ENCODE measurements at regions not wholly inside any gene's neighbourhood (a gene's known extent, or its start where the extent isn't known, plus 50 kb on each side); places are given as distances from the start of the nearest gene placed in this dataset.

GRCh38 chr2:128771401-128771800 lies 452.7 kb upstream of the HS6ST1 start:
- Histone ChIP-seq H3K27ac (ENCODE audit: low read depth, low read length) (no peak overlapping the region), H3K4me1 (ENCODE audit: insufficient read depth, low read length) (peaks cover 3% of the 10 kb centered on the region; the same call in 1 of the 2 replicates), H3K27me3 (ENCODE audit: insufficient read depth, low read length) (no peaks in the 10 kb centered on the region; the same call in 1 of the 2 replicates), H3K9ac (ENCODE audit: low read depth, low read length) (no peak overlapping the region), H3K9me3 (ENCODE audit: insufficient read depth, low read depth, low read length) (no peaks in the 10 kb centered on the region), H3K4me3 (ENCODE audit: low read length) (no peak overlapping the region), H3K36me3 (ENCODE audit: insufficient read depth, low read length) (no peaks in the 10 kb centered on the region)
- 81% methylated on average over 2 of the region's 2 CpGs for WGBS

- H3K36me3 ChIP-seq (ENCODE audit: insufficient read depth, low read length), result no peaks in the 10 kb centered on the region
- H3K9ac ChIP-seq (ENCODE audit: low read depth, low read length), result no peak overlapping the region
- H3K27ac ChIP-seq (ENCODE audit: low read depth, low read length), result no peak overlapping the region
- no peaks in the 10 kb centered on the region for H3K9me3 ChIP-seq (ENCODE audit: insufficient read depth, low read depth, low read length)
- H3K27me3 ChIP-seq (ENCODE audit: insufficient read depth, low read length), result no peaks in the 10 kb centered on the region; the same call in 1 of the 2 replicates
- WGBS, result 95% methylated on average over 4 of the region's 4 CpGs
- H3K4me1 ChIP-seq (ENCODE audit: insufficient read depth, low read length), result peaks cover 3% of the 10 kb centered on the region; the same call in 1 of the 2 replicates
- H3K4me3 ChIP-seq (ENCODE audit: low read length), result no peak overlapping the region
These were observed 454.0 kb upstream of the HS6ST1 start for GRCh38 chr2:128772671-128773070.

- Histone ChIP-seq H3K36me3 (ENCODE audit: insufficient read depth, low read length) (no peaks in the 10 kb centered on the region), H3K9ac (ENCODE audit: low read depth, low read length) (no peak overlapping the region), H3K4me1 (ENCODE audit: insufficient read depth, low read length) (peaks cover 3% of the 10 kb centered on the region; the same call in 1 of the 2 replicates), H3K27ac (ENCODE audit: low read depth, low read length) (no peak overlapping the region), H3K27me3 (ENCODE audit: insufficient read depth, low read length) (no peaks in the 10 kb centered on the region; the same call in 1 of the 2 replicates), H3K9me3 (ENCODE audit: insufficient read depth, low read depth, low read length) (0 out of 2 replicates have a peak, but pooled peaks cover under 1% of the 10 kb centered on the region), H3K4me3 (ENCODE audit: low read length) (no peak overlapping the region)
- 95% methylated on average over 16 of the region's 16 CpGs for WGBS
These were observed 455.1 kb upstream of the HS6ST1 start for GRCh38 chr2:128773641-128774319.

GRCh38 chr2:128774320-128775216 lies 455.9 kb upstream of the HS6ST1 start:
- Histone ChIP-seq H3K27me3 (ENCODE audit: insufficient read depth, low read length) (no peaks in the 10 kb centered on the region; the same call in 1 of the 2 replicates), H3K36me3 (ENCODE audit: insufficient read depth, low read length) (no peaks in the 10 kb centered on the region), H3K4me1 (ENCODE audit: insufficient read depth, low read length) (peaks cover 3% of the 10 kb centered on the region; the same call in 1 of the 2 replicates), H3K27ac (ENCODE audit: low read depth, low read length) (no peak overlapping the region), H3K4me3 (ENCODE audit: low read length) (no peak overlapping the region), H3K9ac (ENCODE audit: low read depth, low read length) (no peak overlapping the region), H3K9me3 (ENCODE audit: insufficient read depth, low read depth, low read length) (0 out of 2 replicates have a peak, but pooled peaks cover 3% of the 10 kb centered on the region)
- WGBS, result 93% methylated on average over 7 of the region's 7 CpGs

- Histone ChIP-seq H3K4me3 (ENCODE audit: low read length) (no peak overlapping the region), H3K9ac (ENCODE audit: low read depth, low read length) (no peak overlapping the region), H3K27ac (ENCODE audit: low read depth, low read length) (no peak overlapping the region), H3K9me3 (ENCODE audit: insufficient read depth, low read depth, low read length) (0 out of 2 replicates have a peak, but pooled peaks cover 3% of the 10 kb centered on the region), H3K4me1 (ENCODE audit: insufficient read depth, low read length) (peaks cover 3% of the 10 kb centered on the region; the same call in 1 of the 2 replicates), H3K27me3 (ENCODE audit: insufficient read depth, low read length) (no peaks in the 10 kb centered on the region; the same call in 1 of the 2 replicates), H3K36me3 (ENCODE audit: insufficient read depth, low read length) (no peaks in the 10 kb centered on the region)
- 96% methylated on average over 10 of the region's 10 CpGs for WGBS
These were observed 456.7 kb upstream of the HS6ST1 start for GRCh38 chr2:128775217-128775913.

- 94% methylated on average over 4 of the region's 4 CpGs for WGBS
- Histone ChIP-seq H3K4me1 (ENCODE audit: insufficient read depth, low read length) (peaks cover 3% of the 10 kb centered on the region; the same call in 1 of the 2 replicates), H3K36me3 (ENCODE audit: insufficient read depth, low read length) (no peaks in the 10 kb centered on the region), H3K4me3 (ENCODE audit: low read length) (no peak overlapping the region), H3K9ac (ENCODE audit: low read depth, low read length) (no peak overlapping the region), H3K27ac (ENCODE audit: low read depth, low read length) (no peak overlapping the region), H3K27me3 (ENCODE audit: insufficient read depth, low read length) (no peaks in the 10 kb centered on the region; the same call in 1 of the 2 replicates), H3K9me3 (ENCODE audit: insufficient read depth, low read depth, low read length) (0 out of 2 replicates have a peak, but pooled peaks cover 3% of the 10 kb centered on the region)
These were observed 457.2 kb upstream of the HS6ST1 start for GRCh38 chr2:128775914-128776285.

- H3K9me3 ChIP-seq (ENCODE audit: insufficient read depth, low read depth, low read length), result 0 out of 2 replicates have a peak, but pooled peaks cover 3% of the 10 kb centered on the region
- no peaks in the 10 kb centered on the region; the same call in 1 of the 2 replicates for H3K27me3 ChIP-seq (ENCODE audit: insufficient read depth, low read length)
- H3K4me3 ChIP-seq (ENCODE audit: low read length), result no peak overlapping the region
- H3K36me3 ChIP-seq (ENCODE audit: insufficient read depth, low read length), result no peaks in the 10 kb centered on the region
- H3K9ac ChIP-seq (ENCODE audit: low read depth, low read length), result no peak overlapping the region
- no peak overlapping the region for H3K27ac ChIP-seq (ENCODE audit: low read depth, low read length)
- WGBS, result 94% methylated on average over 15 of the region's 15 CpGs
- H3K4me1 ChIP-seq (ENCODE audit: insufficient read depth, low read length), result no peaks in the 10 kb centered on the region
These were observed 458.0 kb upstream of the HS6ST1 start for GRCh38 chr2:128776461-128777195.

GRCh38 chr2:128777196-128778035 lies 458.7 kb upstream of the HS6ST1 start:
- Histone ChIP-seq H3K4me1 (ENCODE audit: insufficient read depth, low read length) (no peaks in the 10 kb centered on the region), H3K9me3 (ENCODE audit: insufficient read depth, low read depth, low read length) (0 out of 2 replicates have a peak, but pooled peaks cover 3% of the 10 kb centered on the region), H3K9ac (ENCODE audit: low read depth, low read length) (no peak overlapping the region), H3K27me3 (ENCODE audit: insufficient read depth, low read length) (no peaks in the 10 kb centered on the region; the same call in 1 of the 2 replicates), H3K4me3 (ENCODE audit: low read length) (no peak overlapping the region), H3K27ac (ENCODE audit: low read depth, low read length) (no peak overlapping the region), H3K36me3 (ENCODE audit: insufficient read depth, low read length) (no peaks in the 10 kb centered on the region)
- 93% methylated on average over 20 of the region's 20 CpGs for WGBS

GRCh38 chr2:128778843-128779242 lies 460.2 kb upstream of the HS6ST1 start:
- no peak overlapping the region for H3K9ac ChIP-seq (ENCODE audit: low read depth, low read length)
- H3K4me3 ChIP-seq (ENCODE audit: low read length), result no peak overlapping the region
- no peaks in the 10 kb centered on the region for H3K36me3 ChIP-seq (ENCODE audit: insufficient read depth, low read length)
- H3K27me3 ChIP-seq (ENCODE audit: insufficient read depth, low read length), result no peaks in the 10 kb centered on the region
- H3K4me1 ChIP-seq (ENCODE audit: insufficient read depth, low read length), result no peaks in the 10 kb centered on the region
- WGBS, result 94% methylated on average over 1 of the region's 2 CpGs
- no peak overlapping the region for H3K27ac ChIP-seq (ENCODE audit: low read depth, low read length)
- H3K9me3 ChIP-seq (ENCODE audit: insufficient read depth, low read depth, low read length), result 0 out of 2 replicates have a peak, but pooled peaks cover 3% of the 10 kb centered on the region
